Esophagus squamous epithelium (tissue), 4 donors: ENCODE measurements at regions not wholly inside any gene's neighbourhood (a gene's known extent, or its start where the extent isn't known, plus 50 kb on each side); places are given as distances from the start of the nearest gene placed in this dataset.

ENCODE experiments used
- POLR2A ChIP-seq, 4 donors: fragments of 450-650 bp; IDR thresholded peaks; one replicate each; pipeline ENCODE4 v1.6.1; 2017; ENCODE audit warnings: antibody characterized with exemption in 4 of 4, mild to moderate bottlenecking in 4 of 4, moderate library complexity in 3 of 4
- TF ChIP-seq, protein P1 (sequence below), 6 experiments: fragments of 450-650 bp in 4 of 6; fragments of 200-600 bp in 2 of 6; sonication (generic) in 2 of 6; IDR thresholded peaks; one replicate each; pipeline ENCODE4 v1.5.1; 2016 to 2019; ENCODE audit warnings: antibody characterized with exemption in 6 of 6, mild to moderate bottlenecking in 4 of 6, moderate library complexity in 4 of 6

- TF ChIP-seq, protein P1, sequence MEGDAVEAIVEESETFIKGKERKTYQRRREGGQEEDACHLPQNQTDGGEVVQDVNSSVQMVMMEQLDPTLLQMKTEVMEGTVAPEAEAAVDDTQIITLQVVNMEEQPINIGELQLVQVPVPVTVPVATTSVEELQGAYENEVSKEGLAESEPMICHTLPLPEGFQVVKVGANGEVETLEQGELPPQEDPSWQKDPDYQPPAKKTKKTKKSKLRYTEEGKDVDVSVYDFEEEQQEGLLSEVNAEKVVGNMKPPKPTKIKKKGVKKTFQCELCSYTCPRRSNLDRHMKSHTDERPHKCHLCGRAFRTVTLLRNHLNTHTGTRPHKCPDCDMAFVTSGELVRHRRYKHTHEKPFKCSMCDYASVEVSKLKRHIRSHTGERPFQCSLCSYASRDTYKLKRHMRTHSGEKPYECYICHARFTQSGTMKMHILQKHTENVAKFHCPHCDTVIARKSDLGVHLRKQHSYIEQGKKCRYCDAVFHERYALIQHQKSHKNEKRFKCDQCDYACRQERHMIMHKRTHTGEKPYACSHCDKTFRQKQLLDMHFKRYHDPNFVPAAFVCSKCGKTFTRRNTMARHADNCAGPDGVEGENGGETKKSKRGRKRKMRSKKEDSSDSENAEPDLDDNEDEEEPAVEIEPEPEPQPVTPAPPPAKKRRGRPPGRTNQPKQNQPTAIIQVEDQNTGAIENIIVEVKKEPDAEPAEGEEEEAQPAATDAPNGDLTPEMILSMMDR (IDR thresholded peaks at IDR 0.05), result no peak
- no peak for TF ChIP-seq POLR2A (IDR thresholded peaks at IDR 0.05)
Measured at GRCh38 chr14:97846156-97846555, 1049.0 kb downstream of the VRK1 start.
